H9 (cell line): ENCODE measurements at regions not wholly inside any gene's neighbourhood (a gene's known extent, or its start where the extent isn't known, plus 50 kb on each side); places are given as distances from the start of the nearest gene placed in this dataset.

Experiments used
- DNase-seq: peaks from one replicate; pipeline ENCODE4 v3.0.0-alpha.2; 2017
- H2AFZ ChIP-seq: one replicate; pipeline ENCODE4 v1.6.1; 2013; ENCODE audit warnings: mild to moderate bottlenecking, low read length, control low read depth, moderate library complexity
- H2AK5ac ChIP-seq: 2 replicates; pipeline ENCODE4 v1.6.1; 2013; ENCODE audit warnings: low read length, control low read depth, mixed read lengths; ENCODE audit not compliant: insufficient read length
- H2BK120ac ChIP-seq: one replicate; pipeline ENCODE4 v1.6.1; 2013; ENCODE audit warnings: low read depth, mild to moderate bottlenecking, low read length, control low read depth, inconsistent platforms; ENCODE audit not compliant: poor library complexity, severe bottlenecking
- H2BK12ac ChIP-seq: 2 replicates; pipeline ENCODE4 v1.6.1; 2013; ENCODE audit warnings: low read length, control low read depth, mixed read lengths, low read depth; ENCODE audit not compliant: insufficient read length
- H2BK15ac ChIP-seq: 2 replicates; pipeline ENCODE4 v1.6.1; 2013; ENCODE audit warnings: low read depth, low read length, control low read depth
- H2BK20ac ChIP-seq: one replicate; pipeline ENCODE4 v1.6.1; 2013; ENCODE audit warnings: low read depth, mild to moderate bottlenecking, low read length, control low read depth, inconsistent platforms; ENCODE audit not compliant: poor library complexity, severe bottlenecking
- H2BK5ac ChIP-seq: 2 replicates; pipeline ENCODE4 v1.6.1; 2013; ENCODE audit warnings: low read length, control low read depth, mixed read lengths; ENCODE audit not compliant: insufficient read length
- H3K14ac ChIP-seq: 2 replicates; pipeline ENCODE4 v1.6.1; 2013; ENCODE audit warnings: low read length, control low read depth; ENCODE audit not compliant: insufficient read depth
- H3K18ac ChIP-seq: 2 replicates; pipeline ENCODE4 v1.6.1; 2013; ENCODE audit warnings: low read depth, mild to moderate bottlenecking, mixed read lengths, low read length, control low read depth; ENCODE audit not compliant: insufficient read length
- H3K23ac ChIP-seq: 2 replicates; pipeline ENCODE4 v1.6.1; 2013; ENCODE audit warnings: low read length, control low read depth, mixed read lengths, low read depth; ENCODE audit not compliant: insufficient read length
- H3K23me2 ChIP-seq: 2 replicates; pipeline ENCODE4 v1.6.1; 2013; ENCODE audit warnings: low read depth, mild to moderate bottlenecking, mixed read lengths, low read length, control low read depth; ENCODE audit not compliant: insufficient read length, poor library complexity, severe bottlenecking
- H3K27ac ChIP-seq: 2 replicates; pipeline ENCODE4 v1.5.1; 2013; ENCODE audit warnings: low read length, control low read depth, mixed read lengths, low read depth; ENCODE audit not compliant: insufficient read length
- H3K27me3 ChIP-seq: 2 replicates; pipeline ENCODE4 v1.6.1; 2013; ENCODE audit warnings: low read length, control low read depth, inconsistent platforms; ENCODE audit not compliant: insufficient read depth
- H3K4ac ChIP-seq: 2 replicates; pipeline ENCODE4 v1.6.1; 2013; ENCODE audit warnings: low read depth, mild to moderate bottlenecking, control low read depth, inconsistent platforms, low read length, moderate library complexity
- H3K4me1 ChIP-seq: 2 replicates; pipeline ENCODE4 v1.6.1; 2013; ENCODE audit warnings: low read length, control low read depth, inconsistent platforms; ENCODE audit not compliant: insufficient read depth
- H3K4me2 ChIP-seq: 2 replicates; pipeline ENCODE4 v1.6.1; 2013; ENCODE audit warnings: low read length, control low read depth, mixed read lengths; ENCODE audit not compliant: insufficient read length, insufficient read depth
- H3K56ac ChIP-seq: 2 replicates; pipeline ENCODE4 v1.6.1; 2013; ENCODE audit warnings: low read depth, mild to moderate bottlenecking, mixed read lengths, low read length, control low read depth; ENCODE audit not compliant: insufficient read length
- H3K79me1 ChIP-seq: 2 replicates; pipeline ENCODE4 v1.6.1; 2013; ENCODE audit warnings: low read depth, mild to moderate bottlenecking, moderate library complexity, low read length, control low read depth, inconsistent platforms; ENCODE audit not compliant: insufficient read depth, poor library complexity, severe bottlenecking
- H3K79me2 ChIP-seq: 2 replicates; pipeline ENCODE4 v1.6.1; 2013; ENCODE audit warnings: low read length, control low read depth, inconsistent platforms; ENCODE audit not compliant: insufficient read depth
- H3K9ac ChIP-seq: 2 replicates; pipeline ENCODE4 v1.6.1; 2013; ENCODE audit warnings: low read length, control low read depth, mixed read lengths; ENCODE audit not compliant: insufficient read length; ENCODE audit errors: extremely low read depth
- H3K9me3 ChIP-seq: one replicate; pipeline ENCODE4 v1.6.1; 2013; ENCODE audit warnings: low read depth, low read length, inconsistent platforms; ENCODE audit not compliant: control insufficient read depth
- H3T11ph ChIP-seq: one replicate; pipeline ENCODE4 v1.6.1; 2013; ENCODE audit warnings: mild to moderate bottlenecking, low read length, control low read depth, inconsistent platforms
- H4K20me1 ChIP-seq: one replicate; pipeline ENCODE4 v1.6.1; 2013; ENCODE audit not compliant: control insufficient read depth, insufficient read length, insufficient read depth
- H4K5ac ChIP-seq: 2 replicates; pipeline ENCODE4 v1.6.1; 2013; ENCODE audit warnings: low read depth, mild to moderate bottlenecking, mixed read lengths, low read length, control low read depth; ENCODE audit not compliant: insufficient read length
- H4K8ac ChIP-seq: replicated peaks from 2 replicates; pipeline ENCODE4 v1.6.1; 2013; ENCODE audit warnings: low read length, control low read depth, mixed read lengths, low read depth; ENCODE audit not compliant: insufficient read length
- H4K91ac ChIP-seq: 2 replicates; pipeline ENCODE4 v1.6.1; 2013; ENCODE audit warnings: low read depth, mild to moderate bottlenecking, moderate library complexity, mixed read lengths, low read length, control low read depth; ENCODE audit not compliant: insufficient read length
- H3K27ac Mint-ChIP-seq, 3 experiments: 2 replicates in 2 of 3; 3 replicates in 1 of 3; pipeline ENCODE4 v1.8.0; 2020 to 2021; ENCODE audit warnings: mixed read lengths in 3 of 3, mild to moderate bottlenecking in 1 of 3, moderate library complexity in 1 of 3
- H3K27me3 Mint-ChIP-seq: 2 replicates; pipeline ENCODE4 v1.8.0; 2021; ENCODE audit warnings: low read depth, mild to moderate bottlenecking, moderate library complexity, mixed read lengths
- H3K36me3 Mint-ChIP-seq, 3 experiments: 2 replicates in 2 of 3; 3 replicates in 1 of 3; pipeline ENCODE4 v1.8.0; 2020 to 2021; ENCODE audit warnings: low read depth in 3 of 3, mixed read lengths in 3 of 3; ENCODE audit not compliant: insufficient read depth in 1 of 3
- H3K4me1 Mint-ChIP-seq, 2 experiments: 2 replicates each; pipeline ENCODE4 v1.8.0; 2020; ENCODE audit warnings: mixed read lengths in 2 of 2
- H3K4me3 Mint-ChIP-seq, 2 experiments: 2 replicates in 1 of 2; 3 replicates in 1 of 2; pipeline ENCODE4 v1.8.0; 2020 to 2021; ENCODE audit warnings: mild to moderate bottlenecking in 2 of 2, mixed read lengths in 2 of 2, moderate library complexity in 1 of 2
- H3K9me3 Mint-ChIP-seq, 2 experiments: 2 replicates in 1 of 2; 3 replicates in 1 of 2; pipeline ENCODE4 v1.8.0; 2020; ENCODE audit warnings: mild to moderate bottlenecking in 2 of 2, mixed read lengths in 2 of 2, moderate library complexity in 1 of 2
- CTCF ChIP-seq: fragments of 200-600 bp; sonication (generic); conservative IDR thresholded peaks from 3 replicates; pipeline ENCODE4 v1.8.0; 2021; ENCODE audit warnings: antibody characterized with exemption, mild to moderate bottlenecking
- WGBS: extraction: QIAGEN DNeasy Blood & Tissue Kit; methylation state at CpG from one replicate; pipeline ENCODE4 v1.1.7; 2013; ENCODE audit warnings: missing lambda C conversion rate, low lambda C conversion rate, mixed read lengths; ENCODE audit not compliant: insufficient read length; ENCODE audit errors: extremely low coverage; 5-methylcytosine and 5-hydroxymethylcytosine counted together

DNA sequence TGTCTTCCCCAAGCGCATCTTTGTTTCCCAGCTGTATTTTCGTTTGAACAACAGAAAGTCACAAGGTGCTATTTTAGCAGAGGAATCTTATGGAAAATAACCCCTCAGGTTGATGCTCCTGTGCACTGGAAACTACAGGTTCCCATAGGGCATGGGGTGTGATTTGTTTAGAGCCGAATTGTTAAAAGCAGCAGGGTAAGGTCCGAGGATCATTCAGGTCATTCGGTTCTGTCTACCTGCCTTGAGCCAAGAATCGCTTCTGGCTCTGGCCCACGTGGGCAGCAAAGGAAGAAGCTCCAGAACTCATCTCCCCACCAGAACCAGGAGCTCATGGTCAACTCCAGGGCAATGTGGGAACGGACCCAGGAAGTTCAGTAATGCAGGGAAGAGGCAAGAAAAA lies 116.7 kb upstream of the TPM1 start:
- Histone ChIP-seq H3K4me1 (no peaks in the 10 kb centered on the region), H2BK120ac (no peak overlapping the region), H3K79me1 (no peaks in the 10 kb centered on the region), H4K5ac (no peak overlapping the region), H3K9me3 (no peaks in the 10 kb centered on the region), H3K23me2 (no peaks in the 10 kb centered on the region), H3T11ph (no peak overlapping the region), H3K4me2 (no peak overlapping the region), H3K27ac (no peak overlapping the region), H3K79me2 (no peaks in the 10 kb centered on the region), H4K20me1 (no peaks in the 10 kb centered on the region), H3K23ac (no peak overlapping the region), H3K14ac (no peak overlapping the region), H4K91ac (no peak overlapping the region), H2AK5ac (no peak overlapping the region), H4K8ac (no peak overlapping the region), H2BK12ac (no peak overlapping the region), H3K27me3 (no peaks in the 10 kb centered on the region), H3K18ac (no peak overlapping the region), H2BK5ac (no peak overlapping the region), H2BK15ac (no peak overlapping the region), H3K9ac (no peak overlapping the region), H2BK20ac (no peak overlapping the region), H2AFZ (no peak overlapping the region), H3K4ac (no peak overlapping the region), H3K56ac (no peak overlapping the region)
- no CpG with 5 or more reads among the region's 8 CpGs for WGBS
- TF ChIP-seq CTCF, result no peak
- DNase-seq, result no peak
- no peaks in the 10 kb centered on the region for H3K9me3 Mint-ChIP-seq
- H3K27me3 Mint-ChIP-seq, result no peaks in the 10 kb centered on the region
- H3K27ac Mint-ChIP-seq, result no peak overlapping the region
- H3K4me1 Mint-ChIP-seq, result peaks cover 5 to 17% of the 10 kb centered on the region in 2 experiments; a peak in 3 of 4 replicates
- H3K4me3 Mint-ChIP-seq, result no peak overlapping the region
- H3K36me3 Mint-ChIP-seq, result no peaks in the 10 kb centered on the region
